GM19372 (cell line): ENCODE measurements at regions not wholly inside any gene's neighbourhood (a gene's known extent, or its start where the extent isn't known, plus 50 kb on each side); places are given as distances from the start of the nearest gene placed in this dataset.

Source experiments
- ATAC-seq: cut with Tn5 transposase; IDR thresholded peaks from one replicate; pipeline ENCODE4 v1.9.1; 2021; ENCODE audit warnings: mild to moderate bottlenecking, low read depth, moderate library complexity; ENCODE audit not compliant: unreplicated experiment

GRCh38 chr3:72572489-72573007 is 275.7 kb downstream of the SHQ1 start:
- no peak for ATAC-seq

GRCh38 chr3:72571638-72572114 is 276.6 kb downstream of the SHQ1 start:
- no peak for ATAC-seq

- ATAC-seq = no peak
Measured at GRCh38 chr3:72571052-72571451, 277.2 kb downstream of the SHQ1 start.

- ATAC-seq = no peak
Measured at GRCh38 chr3:72569754-72570440, 278.3 kb downstream of the SHQ1 start.

GRCh38 chr3:72568083-72568482 is 280.2 kb downstream of the SHQ1 start:
- no peak for ATAC-seq

GRCh38 chr3:72567474-72567873 is 280.8 kb downstream of the SHQ1 start:
- no peak for ATAC-seq

- ATAC-seq = no peak
Measured at GRCh38 chr3:72565593-72565992, 282.7 kb downstream of the SHQ1 start.

GRCh38 chr3:72563690-72564370 is 284.4 kb downstream of the SHQ1 start:
- no peak for ATAC-seq

GRCh38 chr3:72560846-72561675 is 287.2 kb downstream of the SHQ1 start:
- no peak for ATAC-seq

- ATAC-seq = no peak
Measured at GRCh38 chr3:72559385-72559784, 288.9 kb downstream of the SHQ1 start.

GRCh38 chr3:72558001-72558400 is 290.2 kb downstream of the SHQ1 start:
- ATAC-seq = no peak

GRCh38 chr3:72555714-72556113 is 292.5 kb downstream of the SHQ1 start:
- ATAC-seq = no peak

GRCh38 chr3:72554689-72555088 is 293.6 kb downstream of the SHQ1 start:
- ATAC-seq = no peak

GRCh38 chr3:72553298-72553697 is 294.9 kb downstream of the SHQ1 start:
- ATAC-seq = no peak

GRCh38 chr3:72550582-72551262 is 297.5 kb downstream of the SHQ1 start:
- no peak for ATAC-seq

GRCh38 chr3:72549761-72550581 is 298.3 kb downstream of the SHQ1 start:
- no peak for ATAC-seq

GRCh38 chr3:72548981-72549380 is 299.3 kb downstream of the SHQ1 start:
- no peak for ATAC-seq

- no peak for ATAC-seq
Measured at GRCh38 chr3:72548461-72548860, 299.8 kb downstream of the SHQ1 start.

- no peak for ATAC-seq
Measured at GRCh38 chr3:72547183-72547582, 301.1 kb downstream of the SHQ1 start.

- ATAC-seq = no peak
Measured at GRCh38 chr3:72544239-72544638, 304.0 kb downstream of the SHQ1 start.
